ENCODE measurements at regions not wholly inside any gene's neighbourhood (a gene's known extent, or its start where the extent isn't known, plus 50 kb on each side); places are given as distances from the start of the nearest gene placed in this dataset.

GRCh38 chr4:182971702-182972101 lies 54.5 kb upstream of the DCTD start:
- Histone ChIP-seq H3K4me3 (replicated peaks in 1 of 2; ENCODE audit: low read depth in 1 of 2, low read length in 2 of 2) (no peak overlapping the region), H3K9me2 (ENCODE audit: insufficient read depth) (no peaks in the 10 kb centered on the region), H3K4me1 (ENCODE audit: control insufficient read depth in 1 of 2, insufficient read depth in 2 of 2, low read length in 2 of 2) (peaks cover 0 to 20% of the 10 kb centered on the region in 2 experiments; a peak in 2 of 4 replicates), H3K79me2 (ENCODE audit: insufficient read depth, low read length) (no peaks in the 10 kb centered on the region), H3K27me3 (ENCODE audit: insufficient read depth, low read length) (no peaks in the 10 kb centered on the region), H3K27ac (ENCODE audit: low read depth, low read length) (no peak overlapping the region), H3K36me3 (ENCODE audit: control insufficient read depth in 1 of 2, insufficient read depth in 2 of 2, low read length in 2 of 2) (no peaks in the 10 kb centered on the region), H3K4me2 (ENCODE audit: low read length) (no peak overlapping the region), H4K20me1 (ENCODE audit: insufficient read depth) (no peaks in the 10 kb centered on the region), H3K9ac (ENCODE audit: low read length) (no peak overlapping the region), H3K9me3 (ENCODE audit: control insufficient read depth in 1 of 2, insufficient read depth in 1 of 2, low read depth in 1 of 2, low read length in 2 of 2) (no peaks in the 10 kb centered on the region), H2AFZ (ENCODE audit: low read depth, low read length, poor library complexity, severe bottlenecking) (no peak overlapping the region)
- CTCF ChIA-PET, result no interaction called here
- no peak for TF ChIP-seq JUND (IDR thresholded peaks at IDR 0.05)
- no peak for TF ChIP-seq POLR2AphosphoS5 (IDR thresholded peaks at IDR 0.05; ENCODE audit: low read depth, low read length)
- TF ChIP-seq SRF (IDR thresholded peaks at IDR 0.05; ENCODE audit: low read depth), result no peak
- no peak for TF ChIP-seq TCF7L2 (IDR thresholded peaks at IDR 0.05; ENCODE audit: borderline replicate concordance, extremely low read depth, insufficient read depth, insufficient read length)
- no peak for TF ChIP-seq YY1 (IDR thresholded peaks at IDR 0.05; ENCODE audit: extremely low read depth, insufficient replicate concordance, low read depth, low read length)
- TF ChIP-seq ELF1 (IDR thresholded peaks at IDR 0.05; ENCODE audit: borderline replicate concordance, low read depth), result no peak
- TF ChIP-seq, protein P1, sequence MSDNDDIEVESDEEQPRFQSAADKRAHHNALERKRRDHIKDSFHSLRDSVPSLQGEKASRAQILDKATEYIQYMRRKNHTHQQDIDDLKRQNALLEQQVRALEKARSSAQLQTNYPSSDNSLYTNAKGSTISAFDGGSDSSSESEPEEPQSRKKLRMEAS (IDR thresholded peaks at IDR 0.05), result no peak
- no peak for TF ChIP-seq RAD21 (IDR thresholded peaks at IDR 0.05; ENCODE audit: low read depth)
- no peak for TF ChIP-seq ZNF274 (IDR thresholded peaks at IDR 0.05; ENCODE audit: low read depth, low read length)
- TF ChIP-seq EZH2 (IDR thresholded peaks at IDR 0.05), result no peak
- no peak for TF ChIP-seq FOSL1 (IDR thresholded peaks at IDR 0.05; ENCODE audit: low read depth)
- TF ChIP-seq CBX3 (IDR thresholded peaks at IDR 0.05; ENCODE audit: low read depth), result no peak
- TF ChIP-seq, protein P2, sequence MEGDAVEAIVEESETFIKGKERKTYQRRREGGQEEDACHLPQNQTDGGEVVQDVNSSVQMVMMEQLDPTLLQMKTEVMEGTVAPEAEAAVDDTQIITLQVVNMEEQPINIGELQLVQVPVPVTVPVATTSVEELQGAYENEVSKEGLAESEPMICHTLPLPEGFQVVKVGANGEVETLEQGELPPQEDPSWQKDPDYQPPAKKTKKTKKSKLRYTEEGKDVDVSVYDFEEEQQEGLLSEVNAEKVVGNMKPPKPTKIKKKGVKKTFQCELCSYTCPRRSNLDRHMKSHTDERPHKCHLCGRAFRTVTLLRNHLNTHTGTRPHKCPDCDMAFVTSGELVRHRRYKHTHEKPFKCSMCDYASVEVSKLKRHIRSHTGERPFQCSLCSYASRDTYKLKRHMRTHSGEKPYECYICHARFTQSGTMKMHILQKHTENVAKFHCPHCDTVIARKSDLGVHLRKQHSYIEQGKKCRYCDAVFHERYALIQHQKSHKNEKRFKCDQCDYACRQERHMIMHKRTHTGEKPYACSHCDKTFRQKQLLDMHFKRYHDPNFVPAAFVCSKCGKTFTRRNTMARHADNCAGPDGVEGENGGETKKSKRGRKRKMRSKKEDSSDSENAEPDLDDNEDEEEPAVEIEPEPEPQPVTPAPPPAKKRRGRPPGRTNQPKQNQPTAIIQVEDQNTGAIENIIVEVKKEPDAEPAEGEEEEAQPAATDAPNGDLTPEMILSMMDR (IDR thresholded peaks at IDR 0.05 in 2 of 3, conservative IDR thresholded peaks at IDR 0.05 in 1 of 3; ENCODE audit: borderline replicate concordance in 1 of 3, insufficient read depth in 1 of 3, low read depth in 2 of 3, low read length in 2 of 3), result no peak
- TF ChIP-seq CEBPB (IDR thresholded peaks at IDR 0.05; ENCODE audit: low read depth), result no peak
- no peak for TF ChIP-seq SP1 (IDR thresholded peaks at IDR 0.05; ENCODE audit: low read depth)
- intact Hi-C loops (cut with micrococcal nuclease), result no loop called here
- RAD21 ChIA-PET (ENCODE audit: low non-redundant PET in 1 of 2, low total read pairs in 2 of 2, uncharacterized antibody in 2 of 2, unreplicated experiment in 2 of 2), result no interaction called here
- DNase-seq (ENCODE audit: low read depth, low spot score) (no peak), ATAC-seq (no peak)
- no TSS peak for BruUV-seq (replicated peaks)
- POLR2A ChIA-PET, result no interaction called here
